Heart left ventricle (tissue), 13 donors: ENCODE measurements at regions not wholly inside any gene's neighbourhood (a gene's known extent, or its start where the extent isn't known, plus 50 kb on each side); places are given as distances from the start of the nearest gene placed in this dataset.

Experiments used
- POLR2A ChIP-seq, 2 donors: fragments of 450-650 bp; IDR thresholded peaks; one replicate each; pipeline ENCODE4 v1.6.1; 2017; ENCODE audit warnings: antibody characterized with exemption in 2 of 2, mild to moderate bottlenecking in 2 of 2, moderate library complexity in 2 of 2
- TF ChIP-seq, protein P1 (sequence below), 12 donors: fragments of 200-600 bp; sonication (generic) in 4 of 12; IDR thresholded peaks; one replicate each; pipeline versions ENCODE4 v1.5.0 to v1.8.0; 2018 to 2022; ENCODE audit warnings: antibody characterized with exemption in 12 of 12, mild to moderate bottlenecking in 5 of 12
- donor health status: ischemic (EF 13 %, LVEDD 7.1; RV severe dilation, severe dysfunction).
- donor health status: DM: no; HTN: yes; CAD: no.
- donor health status: DM: no; HTN: no; CAD: no.
- donor health status: ischemic (EF 25% LVEDD 6.9; RV normal size, moderate dysfunction).
- donor health status: ischemic (EF 25% LVEDD 5.7; RV mildly dilated, moderate dysfunction).
- donor health status: ischemic (EF 35%, LVEDD 5.7; RV mildly dilated, moderate dysfunction).
- donor health status: nonischemic (EF 11% LVEDD 7.7; RV severe dilation, severe dysfunction).
- donor health status: DM: yes; HTN: yes; CAD: no.
- donor health status: PGD.
- donor health status: ischemic (EF 29% LVEDD 5.4; RV normal size, mild dysfunction).
- donor health status: nonischemic (EF 23%, LVEDD 6.1; RV moderate dilation, normal function).

DNA sequence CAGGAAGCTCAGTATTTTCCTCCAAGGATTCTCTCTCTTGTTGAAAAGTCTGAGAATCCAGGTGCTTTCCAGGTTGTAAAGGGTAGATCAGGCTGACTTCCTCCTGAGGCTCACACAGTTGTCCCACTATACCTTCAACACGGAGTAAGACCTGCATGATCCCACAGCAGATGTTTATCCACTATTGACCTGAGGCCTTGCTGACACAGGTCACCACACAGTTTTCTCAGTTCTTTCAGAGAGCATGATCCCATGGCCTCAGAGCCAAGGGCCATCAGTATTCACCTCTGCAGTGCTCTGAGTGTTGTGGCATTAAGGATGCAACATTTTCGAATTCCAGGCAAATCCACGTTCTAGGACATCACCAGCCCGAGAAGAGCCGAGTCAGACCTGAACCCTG lies 60.5 kb upstream of the ABCD3 start:
- TF ChIP-seq, protein P1, sequence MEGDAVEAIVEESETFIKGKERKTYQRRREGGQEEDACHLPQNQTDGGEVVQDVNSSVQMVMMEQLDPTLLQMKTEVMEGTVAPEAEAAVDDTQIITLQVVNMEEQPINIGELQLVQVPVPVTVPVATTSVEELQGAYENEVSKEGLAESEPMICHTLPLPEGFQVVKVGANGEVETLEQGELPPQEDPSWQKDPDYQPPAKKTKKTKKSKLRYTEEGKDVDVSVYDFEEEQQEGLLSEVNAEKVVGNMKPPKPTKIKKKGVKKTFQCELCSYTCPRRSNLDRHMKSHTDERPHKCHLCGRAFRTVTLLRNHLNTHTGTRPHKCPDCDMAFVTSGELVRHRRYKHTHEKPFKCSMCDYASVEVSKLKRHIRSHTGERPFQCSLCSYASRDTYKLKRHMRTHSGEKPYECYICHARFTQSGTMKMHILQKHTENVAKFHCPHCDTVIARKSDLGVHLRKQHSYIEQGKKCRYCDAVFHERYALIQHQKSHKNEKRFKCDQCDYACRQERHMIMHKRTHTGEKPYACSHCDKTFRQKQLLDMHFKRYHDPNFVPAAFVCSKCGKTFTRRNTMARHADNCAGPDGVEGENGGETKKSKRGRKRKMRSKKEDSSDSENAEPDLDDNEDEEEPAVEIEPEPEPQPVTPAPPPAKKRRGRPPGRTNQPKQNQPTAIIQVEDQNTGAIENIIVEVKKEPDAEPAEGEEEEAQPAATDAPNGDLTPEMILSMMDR (IDR thresholded peaks at IDR 0.05) = no peak
- TF ChIP-seq POLR2A (IDR thresholded peaks at IDR 0.05) = no peak
